HG02759 (cell line): ENCODE measurements at regions not wholly inside any gene's neighbourhood (a gene's known extent, or its start where the extent isn't known, plus 50 kb on each side); places are given as distances from the start of the nearest gene placed in this dataset.

ENCODE experiments used
- ATAC-seq: cut with Tn5 transposase; IDR thresholded peaks from one replicate; pipeline ENCODE4 v1.9.1; 2021; ENCODE audit warnings: mild to moderate bottlenecking, moderate library complexity; ENCODE audit not compliant: unreplicated experiment

GRCh38 chr18:45518311-45519155 is 96.7 kb upstream of the SLC14A2 start:
- ATAC-seq: no peak

DNA sequence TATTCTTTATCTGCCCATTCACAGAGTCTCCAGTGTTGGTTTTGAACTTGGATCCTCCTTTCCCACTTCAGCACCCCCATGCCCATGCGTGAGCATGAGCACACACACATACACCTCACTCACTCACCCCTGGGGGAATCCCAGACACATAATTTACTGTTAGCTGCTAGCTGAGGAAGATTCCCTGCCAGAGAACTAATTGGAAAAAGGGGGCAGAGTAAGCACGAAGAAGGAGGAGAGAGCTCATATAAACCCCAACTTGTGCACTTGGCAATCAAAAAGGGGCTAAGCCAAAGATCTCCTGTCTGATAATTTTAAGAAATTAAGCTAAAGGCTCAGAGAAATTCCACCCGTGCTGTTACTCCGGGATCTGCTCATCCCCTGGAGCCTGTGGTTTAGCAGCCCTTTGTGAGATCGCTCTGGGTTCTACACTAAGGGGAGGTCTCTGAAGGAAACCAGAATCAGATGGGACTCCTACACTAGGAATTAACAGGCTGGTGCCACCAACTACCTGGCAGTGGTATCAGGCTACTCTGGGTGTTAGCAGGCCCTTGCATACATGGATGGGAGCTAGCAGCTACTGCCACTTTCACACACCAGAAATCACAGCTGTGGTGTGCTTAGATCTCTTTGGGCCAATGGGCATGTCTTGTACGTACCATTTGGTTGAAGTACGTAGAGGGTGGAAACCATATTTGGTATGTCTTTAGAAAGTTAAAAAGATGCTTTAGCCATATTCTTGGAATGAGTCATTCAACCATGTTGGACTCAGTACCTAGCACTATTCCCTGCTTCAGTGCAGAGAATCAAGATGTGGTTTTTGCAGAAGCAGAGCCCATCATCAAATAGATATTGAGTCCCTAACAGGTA is 95.6 kb upstream of the SLC14A2 start:
- ATAC-seq: no peak

DNA sequence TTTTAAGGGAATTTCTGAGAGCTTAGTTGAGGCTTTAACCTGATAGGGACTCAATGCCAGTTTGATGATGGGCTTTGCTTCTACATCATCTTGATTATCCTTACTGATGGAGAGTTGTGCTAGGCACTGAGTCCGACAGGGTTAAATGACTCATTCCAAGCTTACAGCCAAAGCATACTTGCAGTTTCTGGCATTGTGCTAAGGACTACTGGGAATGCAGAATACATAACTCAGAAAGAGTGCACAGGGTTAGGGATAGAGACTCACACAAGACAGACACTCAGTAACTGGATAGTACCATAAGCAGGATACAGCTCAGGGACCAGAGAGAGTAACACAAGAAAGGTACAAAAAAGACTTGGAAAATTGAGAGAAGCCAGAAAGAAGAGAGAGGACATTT is 94.1 kb upstream of the SLC14A2 start:
- no peak for ATAC-seq

- ATAC-seq: no peak
Measured at GRCh38 chr18:45521777-45522176, 93.5 kb upstream of the SLC14A2 start.

DNA sequence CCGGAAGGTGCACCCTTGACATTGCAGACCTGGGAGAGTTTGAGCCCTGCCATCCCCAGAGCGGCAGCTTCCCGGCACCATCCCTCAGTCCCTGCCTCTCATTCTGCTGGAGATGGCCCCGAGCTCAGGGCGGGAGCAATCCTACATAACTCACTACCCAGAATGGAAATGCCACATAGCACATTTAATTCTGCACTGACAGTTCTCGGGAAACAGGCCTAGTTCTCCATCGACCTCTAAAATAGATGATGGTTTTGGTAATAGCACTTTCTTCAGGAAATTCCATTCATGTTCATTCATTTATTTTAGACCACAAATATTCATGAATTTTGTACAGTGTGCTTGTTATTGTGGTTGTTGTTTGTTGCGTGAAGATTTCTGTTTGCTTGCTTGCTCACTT is 92.9 kb upstream of the SLC14A2 start:
- no peak for ATAC-seq

DNA sequence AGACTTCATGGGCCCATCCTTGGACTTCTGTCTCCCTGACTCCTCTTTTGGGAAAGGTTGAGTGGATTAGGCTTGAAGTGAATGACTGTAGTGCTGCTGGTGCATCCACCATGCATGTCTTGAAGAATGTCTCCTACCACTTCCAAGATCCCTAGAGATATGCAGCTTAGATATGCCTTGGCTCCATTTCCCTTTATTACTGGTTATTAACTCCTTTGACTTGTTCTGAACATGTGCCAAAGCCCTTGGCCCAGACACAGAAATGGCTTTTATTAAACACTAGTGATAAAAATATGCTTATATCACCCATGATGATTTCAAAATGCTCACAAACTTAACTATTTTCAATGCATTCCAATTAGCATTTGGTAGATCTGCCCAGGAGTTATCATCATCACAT is 90.0 kb upstream of the SLC14A2 start:
- ATAC-seq: no peak

DNA sequence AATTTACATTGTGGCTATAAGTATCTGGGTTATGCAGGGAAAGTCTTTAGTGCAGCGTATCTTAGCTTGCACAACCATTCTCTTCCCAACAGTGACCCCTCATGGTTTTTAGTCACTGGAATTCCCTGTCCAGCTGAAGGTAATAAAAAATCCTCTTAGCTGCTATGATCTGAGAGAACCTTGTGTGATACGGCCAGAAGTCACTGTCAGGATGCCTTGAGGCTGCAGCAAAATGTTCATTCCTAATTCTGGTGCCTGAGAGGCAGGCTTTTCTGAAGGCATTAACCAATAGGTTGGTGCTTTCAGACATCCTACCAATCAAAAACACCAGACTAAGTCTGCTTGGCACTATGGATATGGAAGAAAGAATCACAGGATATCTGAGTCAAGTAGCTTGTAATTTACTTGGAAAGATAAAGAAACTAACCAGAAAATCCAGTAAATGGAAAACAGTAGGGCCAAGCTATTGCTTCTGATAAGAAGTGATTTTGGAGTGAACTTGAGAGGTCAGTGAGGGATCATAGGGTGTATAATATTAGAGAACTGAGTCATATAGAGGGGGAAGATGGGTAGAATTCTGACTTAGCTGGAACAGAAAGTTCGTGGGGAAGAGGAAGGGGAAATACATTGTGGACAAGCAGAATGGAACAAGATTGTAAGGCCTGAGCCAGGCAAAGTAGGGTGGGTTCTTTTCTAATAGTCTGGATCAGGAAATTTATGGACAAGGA is 89.0 kb upstream of the SLC14A2 start:
- no peak for ATAC-seq

DNA sequence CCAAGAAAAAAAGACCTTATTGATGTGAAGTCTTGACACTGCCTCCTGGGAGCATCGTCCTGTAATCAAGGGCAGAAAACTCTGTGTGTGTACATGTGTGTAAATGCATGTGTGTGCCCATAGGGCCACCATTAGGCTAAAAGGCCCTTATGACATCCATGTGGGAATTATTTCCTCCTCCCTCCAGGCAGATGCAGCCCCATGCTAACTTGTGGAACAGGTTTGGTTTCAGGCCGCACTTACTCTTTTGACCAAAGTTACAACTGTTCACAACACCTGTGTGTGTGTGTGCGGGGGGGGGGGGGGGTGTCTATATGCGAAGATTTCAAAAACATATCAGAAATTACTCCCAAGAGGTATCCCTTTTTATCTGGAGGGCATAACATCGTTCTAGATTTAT is 87.4 kb upstream of the SLC14A2 start:
- no peak for ATAC-seq

GRCh38 chr18:45528712-45529336 is 86.5 kb upstream of the SLC14A2 start:
- ATAC-seq: no peak

DNA sequence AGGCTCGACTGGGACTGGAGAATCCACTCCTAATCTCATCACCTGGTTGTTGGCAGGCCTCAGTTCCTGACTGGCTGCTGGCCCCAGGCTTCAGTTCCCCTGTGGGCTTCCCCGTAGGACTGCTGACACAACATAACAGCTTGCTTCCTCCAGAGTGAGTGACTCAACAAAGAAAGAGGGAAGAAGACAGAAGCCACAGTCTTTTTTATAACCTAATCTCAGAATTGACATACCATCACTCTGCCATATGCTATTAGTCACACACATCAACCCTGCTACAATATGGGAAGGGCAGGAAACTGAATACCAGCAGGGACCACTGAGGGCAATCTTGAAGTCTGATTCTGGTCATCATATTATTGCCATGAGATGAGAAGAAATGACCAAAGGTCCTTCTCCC is 76.8 kb upstream of the SLC14A2 start:
- ATAC-seq: no peak

GRCh38 chr18:45539491-45539891 is 75.8 kb upstream of the SLC14A2 start:
- ATAC-seq: no peak

DNA sequence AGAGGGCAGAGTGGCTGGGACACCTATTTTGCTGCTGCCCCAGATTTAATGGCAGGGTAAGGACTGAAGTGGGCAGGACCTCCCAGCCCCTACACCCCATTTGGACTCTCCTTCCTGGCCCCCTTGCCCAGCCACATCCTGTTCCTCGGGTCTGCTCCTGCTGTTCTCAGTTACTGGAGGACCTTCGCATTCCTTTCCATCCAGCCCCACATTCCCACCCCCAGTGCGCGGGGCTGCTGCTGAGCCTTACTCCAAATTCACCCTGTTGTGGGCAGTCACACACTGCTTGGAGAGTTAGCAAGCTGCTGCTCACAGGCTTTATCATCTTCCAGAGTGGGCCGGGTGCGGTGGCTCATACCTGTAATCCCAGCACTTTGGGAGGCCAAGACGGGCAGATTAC is 75.2 kb upstream of the SLC14A2 start:
- no peak for ATAC-seq

DNA sequence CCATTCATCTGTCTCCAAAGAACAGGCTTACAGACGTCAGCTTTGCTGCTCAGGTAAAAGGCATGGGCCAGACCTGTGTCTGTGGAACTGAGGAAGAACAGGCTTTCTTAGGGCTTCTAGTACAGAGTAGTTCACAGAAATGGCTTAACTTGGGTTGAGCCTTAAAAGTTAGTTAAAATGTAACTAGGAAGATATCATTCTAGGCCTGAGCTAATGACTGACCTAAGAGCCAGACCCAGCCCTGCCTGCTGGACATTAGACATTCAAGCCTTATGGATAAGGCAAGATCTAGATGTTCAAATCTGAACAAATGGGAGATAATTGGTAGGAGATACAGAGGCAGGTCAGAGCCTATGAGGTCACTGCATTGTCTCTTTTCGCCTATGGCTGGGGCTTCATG is 73.9 kb upstream of the SLC14A2 start:
- no peak for ATAC-seq

DNA sequence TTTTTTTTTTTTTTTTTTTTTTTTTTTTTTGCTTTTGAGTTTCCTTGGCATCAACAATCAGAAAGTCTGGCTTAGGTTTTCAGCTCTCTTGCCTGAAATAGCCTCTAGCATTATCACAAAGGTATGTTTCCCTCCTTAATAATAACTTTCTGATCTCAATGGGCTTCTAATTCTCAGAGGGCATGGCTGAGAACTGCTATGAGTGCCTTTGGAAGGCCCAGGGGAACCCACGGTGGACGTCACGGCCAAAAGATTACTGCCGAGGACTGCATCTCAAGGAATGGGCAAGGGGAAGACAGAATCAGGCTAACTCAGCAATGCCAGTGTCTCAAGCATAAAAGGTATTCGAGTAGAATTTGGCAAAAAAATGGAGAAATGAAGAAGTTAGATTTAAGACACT is 73.2 kb upstream of the SLC14A2 start:
- no peak for ATAC-seq

- no peak for ATAC-seq
Measured at GRCh38 chr18:45547910-45548309, 67.4 kb upstream of the SLC14A2 start.

- ATAC-seq: no peak
Measured at GRCh38 chr18:45548614-45549013, 66.7 kb upstream of the SLC14A2 start.

DNA sequence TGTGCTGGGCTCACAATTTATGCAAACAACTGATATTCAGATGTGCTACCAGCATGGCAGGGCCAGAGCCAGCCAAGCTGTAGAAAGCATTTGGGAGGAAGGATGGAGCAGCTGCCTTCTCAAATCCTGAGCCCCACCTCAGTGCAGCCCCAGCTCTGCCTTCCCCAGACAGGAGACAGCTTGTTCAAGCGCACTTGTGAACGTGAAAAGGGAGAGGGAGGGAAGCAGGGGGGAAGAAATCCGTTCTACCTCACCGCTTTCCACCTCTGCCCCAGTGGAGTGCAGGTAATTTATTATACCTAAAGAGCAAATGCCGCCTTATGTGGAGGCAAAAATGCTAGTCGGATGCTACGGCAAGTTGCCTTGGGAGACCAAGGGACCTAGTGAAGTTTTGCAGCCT is 66.0 kb upstream of the SLC14A2 start:
- no peak for ATAC-seq

DNA sequence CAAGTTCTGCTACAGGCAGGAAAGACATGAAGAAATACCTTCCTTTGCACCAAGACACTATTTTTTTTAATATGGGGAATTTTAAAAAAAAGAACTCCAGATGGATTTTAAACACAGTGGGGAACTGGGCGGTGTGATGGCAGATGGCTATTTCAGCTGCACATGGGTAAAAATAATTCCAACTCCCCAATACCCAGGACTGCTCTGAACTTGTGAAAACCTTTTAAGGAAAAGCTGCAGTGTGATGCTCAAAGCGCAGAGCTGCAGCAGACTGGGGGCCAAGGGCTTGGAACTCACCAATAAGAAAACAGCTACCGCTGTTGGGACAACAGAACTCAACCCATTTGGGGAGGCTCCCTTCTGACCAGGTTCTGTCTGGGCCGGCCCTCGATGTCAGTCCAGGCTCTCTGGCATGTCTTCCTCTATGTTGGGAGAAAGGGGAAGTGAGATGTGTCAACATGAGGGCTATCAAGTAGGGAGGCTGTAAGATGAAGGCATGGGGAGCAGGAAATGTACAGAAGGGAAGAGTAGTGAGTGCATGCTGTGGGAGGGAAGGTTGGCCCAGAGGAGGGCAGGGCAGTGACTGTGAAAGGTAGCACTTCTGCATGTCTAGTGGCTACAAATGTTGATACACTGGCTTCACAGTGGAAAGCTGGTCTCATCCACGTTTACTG is 64.0 kb upstream of the SLC14A2 start:
- ATAC-seq: no peak

GRCh38 chr18:45553723-45554388 is 61.4 kb upstream of the SLC14A2 start:
- no peak for ATAC-seq

DNA sequence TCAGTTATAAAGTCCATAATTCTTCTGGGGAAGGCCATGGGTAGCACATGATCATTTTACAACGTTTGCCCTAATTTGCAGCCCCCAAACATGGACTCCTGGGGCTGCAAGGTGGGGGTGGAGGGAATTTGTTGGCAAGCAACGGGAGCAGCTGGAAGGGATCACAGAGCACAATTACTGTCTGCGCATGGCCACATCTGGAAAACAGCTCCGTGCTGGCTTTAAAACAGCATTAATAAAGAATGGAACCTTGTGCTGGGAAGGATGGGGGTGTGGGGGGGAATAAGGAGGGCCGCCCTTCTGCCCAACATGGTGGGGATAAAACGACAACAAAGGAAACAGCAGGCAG is 60.9 kb upstream of the SLC14A2 start:
- no peak for ATAC-seq
